Natural killer cell (primary cell): ENCODE measurements at regions not wholly inside any gene's neighbourhood (a gene's known extent, or its start where the extent isn't known, plus 50 kb on each side); places are given as distances from the start of the nearest gene placed in this dataset.

Source experiments
- ATAC-seq, 3 donors: fragments of 150-1000 bp in 2 of 3; fragments of 200-7000 bp in 1 of 3; cut with Tn5 transposase; 1 replicate in 1 of 3; 2 replicates in 2 of 3; pipeline ENCODE4 v1.10.0; 2021; ENCODE audit warnings: mild to moderate bottlenecking in 2 of 3, moderate library complexity in 2 of 3
- DNase-seq, 2 donors: peaks; one replicate each; pipeline versions ENCODE4 v3.0.0 to v3.0.0-alpha.2; 2013 to 2021; ENCODE audit warnings: mixed read lengths in 1 of 2
- H3K27ac ChIP-seq: one replicate; pipeline ENCODE4 v1.5.1; 2013; ENCODE audit warnings: mild to moderate bottlenecking, low read length
- H3K27me3 ChIP-seq: one replicate; pipeline ENCODE4 v1.6.1; 2013; ENCODE audit warnings: low read length; ENCODE audit not compliant: control insufficient read depth, insufficient read depth
- H3K36me3 ChIP-seq: one replicate; pipeline ENCODE4 v1.6.1; 2013; ENCODE audit warnings: low read length; ENCODE audit not compliant: control insufficient read depth, insufficient read depth
- H3K4me1 ChIP-seq: one replicate; pipeline ENCODE4 v1.6.1; 2013; ENCODE audit warnings: low read length; ENCODE audit not compliant: control insufficient read depth, insufficient read depth
- H3K4me3 ChIP-seq: one replicate; pipeline ENCODE4 v1.5.1; 2013; ENCODE audit warnings: low read length
- H3K9me3 ChIP-seq: one replicate; pipeline ENCODE4 v1.6.1; 2013; ENCODE audit warnings: low read length; ENCODE audit not compliant: control insufficient read depth, insufficient read depth
- H3K27ac Mint-ChIP-seq, 2 donors: one replicate each; pipeline ENCODE4 v1.8.0; 2022; ENCODE audit warnings: mild to moderate bottlenecking in 2 of 2, mixed read lengths in 2 of 2, moderate library complexity in 1 of 2
- H3K27me3 Mint-ChIP-seq, 2 donors: one replicate each; pipeline ENCODE4 v1.8.0; 2022; ENCODE audit warnings: low read depth in 2 of 2, mixed read lengths in 2 of 2
- H3K36me3 Mint-ChIP-seq: one replicate; pipeline ENCODE4 v1.8.0; 2022; ENCODE audit warnings: mixed read lengths
- H3K4me1 Mint-ChIP-seq, 2 donors: one replicate each; pipeline ENCODE4 v1.8.0; 2022; ENCODE audit warnings: mixed read lengths in 2 of 2
- H3K4me3 Mint-ChIP-seq: one replicate; pipeline ENCODE4 v1.8.0; 2022; ENCODE audit warnings: mild to moderate bottlenecking, moderate library complexity, mixed read lengths
- H3K9me3 Mint-ChIP-seq, 2 donors: one replicate each; pipeline ENCODE4 v1.8.0; 2022; ENCODE audit warnings: mixed read lengths in 2 of 2
- WGBS: methylation state at CpG from one replicate; pipeline ENCODE4 v1.1.7; 2013; ENCODE audit warnings: missing lambda C conversion rate; ENCODE audit not compliant: insufficient coverage; 5-methylcytosine and 5-hydroxymethylcytosine counted together
- intact Hi-C: fragments of 100-400 bp; cut with micrococcal nuclease; formaldehyde crosslinking; loops from one replicate; pipeline ENCODE4 v1.14.2; 2022
- TF ChIP-seq, protein P1 (sequence below): fragments of 200-600 bp; IDR thresholded peaks from one replicate; pipeline ENCODE4 v1.8.0; 2022; ENCODE audit warnings: antibody characterized with exemption

GRCh38 chr3:132084982-132085381 lies 50.2 kb upstream of the CPNE4 start:
- H3K9me3 ChIP-seq, result no peaks in the 10 kb centered on the region
- no peak overlapping the region for H3K27ac ChIP-seq
- no peaks in the 10 kb centered on the region for H3K27me3 ChIP-seq
- H3K4me3 ChIP-seq, result no peak overlapping the region
- no peaks in the 10 kb centered on the region for H3K36me3 ChIP-seq
- Mint-ChIP-seq H3K4me3 (no peak overlapping the region), H3K4me1 (no peaks in the 10 kb centered on the region), H3K27me3 (no peaks in the 10 kb centered on the region), H3K9me3 (peaks cover 4 to 5% of the 10 kb centered on the region in 2 donors), H3K36me3 (no peaks in the 10 kb centered on the region), H3K27ac (no peak overlapping the region)
- H3K4me1 ChIP-seq, result no peaks in the 10 kb centered on the region
- DNase-seq (no peak), ATAC-seq (no peak)
- TF ChIP-seq, protein P1, sequence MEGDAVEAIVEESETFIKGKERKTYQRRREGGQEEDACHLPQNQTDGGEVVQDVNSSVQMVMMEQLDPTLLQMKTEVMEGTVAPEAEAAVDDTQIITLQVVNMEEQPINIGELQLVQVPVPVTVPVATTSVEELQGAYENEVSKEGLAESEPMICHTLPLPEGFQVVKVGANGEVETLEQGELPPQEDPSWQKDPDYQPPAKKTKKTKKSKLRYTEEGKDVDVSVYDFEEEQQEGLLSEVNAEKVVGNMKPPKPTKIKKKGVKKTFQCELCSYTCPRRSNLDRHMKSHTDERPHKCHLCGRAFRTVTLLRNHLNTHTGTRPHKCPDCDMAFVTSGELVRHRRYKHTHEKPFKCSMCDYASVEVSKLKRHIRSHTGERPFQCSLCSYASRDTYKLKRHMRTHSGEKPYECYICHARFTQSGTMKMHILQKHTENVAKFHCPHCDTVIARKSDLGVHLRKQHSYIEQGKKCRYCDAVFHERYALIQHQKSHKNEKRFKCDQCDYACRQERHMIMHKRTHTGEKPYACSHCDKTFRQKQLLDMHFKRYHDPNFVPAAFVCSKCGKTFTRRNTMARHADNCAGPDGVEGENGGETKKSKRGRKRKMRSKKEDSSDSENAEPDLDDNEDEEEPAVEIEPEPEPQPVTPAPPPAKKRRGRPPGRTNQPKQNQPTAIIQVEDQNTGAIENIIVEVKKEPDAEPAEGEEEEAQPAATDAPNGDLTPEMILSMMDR, result no peak
- intact Hi-C loops, result no loop called here

GRCh38 chr3:132087356-132087755 lies 52.5 kb upstream of the CPNE4 start:
- DNase-seq (no peak), ATAC-seq (no peak)
- H3K4me3 Mint-ChIP-seq, result no peak overlapping the region
- peaks cover 0 to 3% of the 10 kb centered on the region in 2 donors for H3K9me3 Mint-ChIP-seq
- TF ChIP-seq, protein P1, result no peak
- H3K4me1 Mint-ChIP-seq, result no peaks in the 10 kb centered on the region
- no peaks in the 10 kb centered on the region for H3K4me1 ChIP-seq
- intact Hi-C loops, result no loop called here
- H3K27me3 Mint-ChIP-seq, result no peaks in the 10 kb centered on the region
- H3K36me3 ChIP-seq, result no peaks in the 10 kb centered on the region
- no peak overlapping the region for H3K27ac Mint-ChIP-seq
- no CpG with 5 or more reads among the region's 1 CpG for WGBS
- H3K4me3 ChIP-seq, result no peak overlapping the region
- no peaks in the 10 kb centered on the region for H3K36me3 Mint-ChIP-seq
- no peaks in the 10 kb centered on the region for H3K9me3 ChIP-seq
- no peaks in the 10 kb centered on the region for H3K27me3 ChIP-seq
- no peak overlapping the region for H3K27ac ChIP-seq

DNA sequence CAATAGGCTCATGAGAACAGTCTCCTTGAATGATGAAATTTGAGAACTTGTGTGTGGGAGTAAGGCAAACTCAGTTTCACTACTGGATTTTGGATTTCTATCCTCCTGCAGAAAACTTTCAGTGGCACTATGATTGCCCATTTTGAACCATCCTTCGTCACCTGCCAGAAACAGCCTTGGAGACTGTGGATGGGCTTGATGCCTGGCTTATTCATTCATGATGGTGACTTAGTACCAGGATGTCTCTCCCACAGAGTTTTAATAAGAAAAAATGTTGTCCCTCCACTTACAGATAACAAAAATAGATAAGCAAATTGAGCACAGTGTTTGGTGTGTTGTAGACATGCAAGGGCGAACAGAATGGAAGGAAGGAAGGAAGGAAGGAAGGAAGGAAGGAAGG lies 53.5 kb upstream of the CPNE4 start:
- H3K4me3 Mint-ChIP-seq, result no peak overlapping the region
- DNase-seq, result no peak
- no peaks in the 10 kb centered on the region for H3K27me3 Mint-ChIP-seq
- H3K4me1 Mint-ChIP-seq, result no peaks in the 10 kb centered on the region
- WGBS, result 100% methylated on average over 1 of the region's 2 CpGs
- no peaks in the 10 kb centered on the region for H3K9me3 Mint-ChIP-seq
- H3K36me3 Mint-ChIP-seq, result no peaks in the 10 kb centered on the region
- TF ChIP-seq, protein P1, result no peak
- intact Hi-C loops, result no loop called here
- Histone ChIP-seq H3K4me3 (no peak overlapping the region), H3K36me3 (no peaks in the 10 kb centered on the region), H3K9me3 (no peaks in the 10 kb centered on the region), H3K27ac (no peak overlapping the region), H3K4me1 (no peaks in the 10 kb centered on the region), H3K27me3 (no peaks in the 10 kb centered on the region)
- no peak overlapping the region for H3K27ac Mint-ChIP-seq
- no peak for ATAC-seq

DNA sequence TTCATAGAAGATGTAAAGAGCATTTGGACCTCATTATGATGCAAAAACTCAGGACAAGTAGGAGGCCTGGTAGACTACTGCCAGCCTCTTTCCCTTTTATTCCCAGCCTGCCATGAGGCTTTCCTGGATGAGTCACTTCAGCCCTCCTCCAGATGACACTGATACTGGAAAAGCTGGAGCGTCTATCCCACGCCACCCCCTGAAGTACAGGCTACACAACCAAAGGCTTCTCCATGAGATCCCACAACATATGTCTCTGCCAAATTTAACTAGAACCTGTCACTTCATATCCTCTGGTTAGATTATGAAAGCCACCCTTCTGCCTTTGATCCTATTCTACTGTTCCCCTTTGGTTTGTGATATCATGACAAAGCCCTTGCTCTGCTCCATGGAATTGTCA lies 56.1 kb upstream of the CPNE4 start:
- Mint-ChIP-seq H3K4me3 (no peak overlapping the region), H3K4me1 (no peaks in the 10 kb centered on the region), H3K27ac (no peak overlapping the region), H3K9me3 (no peaks in the 10 kb centered on the region), H3K36me3 (no peaks in the 10 kb centered on the region), H3K27me3 (no peaks in the 10 kb centered on the region)
- WGBS, result 86% methylated on average over 2 of the region's 2 CpGs
- no peaks in the 10 kb centered on the region for H3K9me3 ChIP-seq
- ATAC-seq, result no peak
- no peaks in the 10 kb centered on the region for H3K36me3 ChIP-seq
- intact Hi-C loops, result no loop called here
- no peak overlapping the region for H3K4me3 ChIP-seq
- H3K27ac ChIP-seq, result no peak overlapping the region
- H3K4me1 ChIP-seq, result no peaks in the 10 kb centered on the region
- TF ChIP-seq, protein P1, result no peak
- DNase-seq, result no peak
- H3K27me3 ChIP-seq, result no peaks in the 10 kb centered on the region
